HG03045 (cell line): ENCODE measurements at regions not wholly inside any gene's neighbourhood (a gene's known extent, or its start where the extent isn't known, plus 50 kb on each side); places are given as distances from the start of the nearest gene placed in this dataset.
"Not testable (repeated sequence)": the region's sequence is repeated elsewhere in the genome, so short reads cannot be mapped to it uniquely, and the experiment has no call there.

Experiments
- ATAC-seq: cut with Tn5 transposase; IDR thresholded peaks from one replicate; pipeline ENCODE4 v1.9.1; 2021; ENCODE audit warnings: mild to moderate bottlenecking, moderate library complexity; ENCODE audit not compliant: unreplicated experiment

GRCh38 chr7:92976931-92977330 lies 140.6 kb upstream of the CDK6 start:
- ATAC-seq = no peak

- no peak for ATAC-seq
Measured at GRCh38 chr7:92973974-92974373, 137.6 kb upstream of the CDK6 start.

- ATAC-seq = no peak
Measured at GRCh38 chr7:92973293-92973731, 136.9 kb upstream of the CDK6 start.

GRCh38 chr7:92972441-92972840 lies 136.1 kb upstream of the CDK6 start:
- no peak for ATAC-seq

- no peak for ATAC-seq
Measured at GRCh38 chr7:92969061-92969460, 132.7 kb upstream of the CDK6 start.

- ATAC-seq = peak; percentile 49
Measured at GRCh38 chr7:92968502-92968901, 132.1 kb upstream of the CDK6 start.

- no peak for ATAC-seq
Measured at GRCh38 chr7:92967238-92967637, 130.9 kb upstream of the CDK6 start.

- no peak for ATAC-seq
Measured at GRCh38 chr7:92964141-92964540, 127.8 kb upstream of the CDK6 start.

- ATAC-seq = no peak
Measured at GRCh38 chr7:92963566-92963965, 127.2 kb upstream of the CDK6 start.

- no peak for ATAC-seq
Measured at GRCh38 chr7:92961961-92962360, 125.6 kb upstream of the CDK6 start.

- ATAC-seq = no peak
Measured at GRCh38 chr7:92956575-92956974, 120.2 kb upstream of the CDK6 start.

- no peak for ATAC-seq
Measured at GRCh38 chr7:92955081-92955480, 118.7 kb upstream of the CDK6 start.

- ATAC-seq = no peak
Measured at GRCh38 chr7:92953657-92954056, 117.3 kb upstream of the CDK6 start.

GRCh38 chr7:92949748-92950147 lies 113.4 kb upstream of the CDK6 start:
- ATAC-seq = no peak

- ATAC-seq = no peak
Measured at GRCh38 chr7:92945840-92946239, 109.5 kb upstream of the CDK6 start.

GRCh38 chr7:92944633-92945032 lies 108.3 kb upstream of the CDK6 start:
- ATAC-seq = no peak

GRCh38 chr7:92942706-92943105 lies 106.3 kb upstream of the CDK6 start:
- not testable (repeated sequence) for ATAC-seq

- ATAC-seq = no peak
Measured at GRCh38 chr7:92939666-92940360, 103.4 kb upstream of the CDK6 start.

- no peak for ATAC-seq
Measured at GRCh38 chr7:92934096-92934495, 97.7 kb upstream of the CDK6 start.

GRCh38 chr7:92932450-92932849 lies 96.1 kb upstream of the CDK6 start:
- no peak for ATAC-seq

- ATAC-seq = no peak
Measured at GRCh38 chr7:92930404-92930803, 94.0 kb upstream of the CDK6 start.

GRCh38 chr7:92926697-92927044 lies 90.3 kb upstream of the CDK6 start:
- no peak for ATAC-seq
